NOMO-1 treated with DMSO at 0.1 percent for 48 hours (cell line): ENCODE measurements at regions not wholly inside any gene's neighbourhood (a gene's known extent, or its start where the extent isn't known, plus 50 kb on each side); places are given as distances from the start of the nearest gene placed in this dataset.
A peak's percentile ranks its signal among the peaks of the same experiment; 100 is the strongest.

ENCODE experiments used
- DNase-seq: peaks from one replicate; lab custom pipeline; 2025; ENCODE audit not compliant: unreplicated experiment; lab: John Stamatoyannopoulos, UW

- no peak for DNase-seq
These were observed 716.6 kb downstream of the BCL11B start for GRCh38 chr14:98555440-98555839.

GRCh38 chr14:98564006-98564405 is 708.0 kb downstream of the BCL11B start:
- DNase-seq = no peak

DNA sequence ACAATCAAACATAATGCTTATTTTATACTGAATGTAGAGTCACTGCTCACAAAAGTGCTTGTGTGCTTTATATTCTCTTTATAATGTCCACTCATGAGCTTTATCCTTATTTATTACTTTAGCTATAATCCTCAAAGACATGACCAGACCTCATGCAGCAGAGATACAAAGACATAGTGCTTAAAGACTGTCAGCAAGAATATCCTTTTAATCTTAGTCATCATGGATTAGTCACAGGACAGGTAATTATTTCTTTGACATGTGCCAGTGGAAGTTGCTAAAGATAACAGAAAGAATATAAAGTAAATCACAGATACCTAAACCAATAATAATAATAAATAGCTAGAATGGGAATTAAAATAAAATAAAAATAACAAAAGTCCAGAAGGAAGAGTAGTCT is 707.5 kb downstream of the BCL11B start:
- no peak for DNase-seq

DNA sequence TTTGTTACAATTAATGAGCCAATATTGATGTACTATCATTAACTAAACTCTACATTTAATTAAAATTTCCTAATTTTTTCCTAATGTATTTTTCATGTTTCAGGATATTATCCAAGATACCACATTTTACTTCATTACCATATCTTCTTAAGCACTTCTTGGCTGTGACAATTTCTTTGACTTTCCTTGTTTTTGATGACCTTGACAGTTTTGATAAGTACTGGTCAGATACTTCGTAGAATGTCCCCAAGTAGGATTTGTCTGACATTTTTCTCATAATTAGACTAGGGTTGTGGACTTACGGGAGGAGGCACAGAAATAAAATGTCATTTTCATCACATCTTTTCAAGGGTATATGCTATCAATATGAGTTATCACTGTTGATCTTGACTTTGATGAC is 700.9 kb downstream of the BCL11B start:
- no peak for DNase-seq

DNA sequence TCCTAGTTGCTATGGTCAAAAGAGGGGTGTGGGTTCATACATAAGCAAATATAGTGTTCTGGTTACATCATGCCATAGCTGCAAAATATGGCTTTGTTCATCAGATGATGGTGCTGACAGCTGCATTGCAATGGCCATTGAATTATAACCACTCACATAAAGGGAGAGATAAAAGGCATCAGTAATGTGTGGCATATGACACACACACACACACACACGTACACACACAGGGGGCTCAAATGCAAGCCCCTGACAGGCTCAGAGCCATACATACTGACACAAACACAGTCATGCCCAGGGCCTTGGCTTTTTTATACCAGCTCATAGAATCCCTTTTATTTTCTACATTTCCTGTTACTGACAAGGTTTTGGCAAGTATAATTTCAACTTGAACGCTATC is 698.9 kb downstream of the BCL11B start:
- no peak for DNase-seq

DNA sequence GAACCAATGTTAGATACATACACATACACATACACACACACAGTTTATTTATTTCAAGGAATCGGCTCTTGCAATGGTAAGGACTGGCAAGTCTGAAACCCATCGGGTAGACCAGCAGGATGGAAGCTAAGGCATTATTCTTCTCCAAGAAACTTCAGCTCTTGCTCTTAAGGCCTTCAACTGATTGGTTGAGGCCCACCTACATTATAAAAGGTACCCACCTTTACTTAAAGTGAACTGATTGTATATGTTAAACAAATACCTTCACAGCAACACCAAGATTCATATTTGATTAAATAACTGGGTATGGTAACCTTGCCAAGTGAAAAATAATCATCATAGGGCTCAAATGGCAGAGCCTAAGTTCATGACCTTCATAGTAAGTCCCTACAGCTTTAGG is 695.5 kb downstream of the BCL11B start:
- no peak for DNase-seq

DNA sequence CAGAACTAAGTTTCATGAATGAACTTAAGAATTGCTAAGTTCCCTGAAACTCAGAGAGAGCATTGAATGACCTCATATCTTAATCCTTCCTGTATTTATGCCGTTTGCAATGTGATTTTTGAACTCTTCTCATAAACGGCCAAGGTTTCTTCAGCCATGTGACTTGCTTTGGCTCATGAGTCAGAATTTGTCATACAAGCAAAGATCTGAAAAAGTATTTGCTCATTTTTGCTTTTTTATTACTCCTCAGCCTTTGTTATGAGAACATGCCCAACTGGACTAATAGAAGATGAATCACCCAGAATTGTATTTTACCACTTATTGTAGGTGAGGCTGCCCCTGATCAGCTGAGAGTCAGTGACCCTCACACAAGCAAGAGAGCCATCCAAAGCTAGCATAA is 693.8 kb downstream of the BCL11B start:
- DNase-seq = no peak

DNA sequence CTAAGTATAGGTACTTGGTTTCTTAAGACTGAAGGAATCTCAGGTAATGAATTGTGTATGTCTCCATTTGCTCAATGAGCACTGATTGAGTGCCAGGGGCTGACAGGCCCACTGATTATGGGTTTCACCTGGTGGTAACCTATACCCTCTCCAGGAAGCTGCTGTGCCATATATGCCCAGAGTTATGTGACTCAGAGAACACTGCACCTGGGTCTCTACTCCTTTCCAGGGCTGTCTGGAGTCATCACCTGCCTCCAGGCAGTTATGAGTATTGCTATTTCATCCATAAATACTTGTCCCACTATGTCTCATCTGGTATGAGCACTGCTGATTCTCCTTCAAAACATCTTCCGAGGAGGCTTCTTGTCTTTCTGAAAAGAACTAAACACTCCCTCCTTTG is 692.9 kb downstream of the BCL11B start:
- no peak for DNase-seq

DNA sequence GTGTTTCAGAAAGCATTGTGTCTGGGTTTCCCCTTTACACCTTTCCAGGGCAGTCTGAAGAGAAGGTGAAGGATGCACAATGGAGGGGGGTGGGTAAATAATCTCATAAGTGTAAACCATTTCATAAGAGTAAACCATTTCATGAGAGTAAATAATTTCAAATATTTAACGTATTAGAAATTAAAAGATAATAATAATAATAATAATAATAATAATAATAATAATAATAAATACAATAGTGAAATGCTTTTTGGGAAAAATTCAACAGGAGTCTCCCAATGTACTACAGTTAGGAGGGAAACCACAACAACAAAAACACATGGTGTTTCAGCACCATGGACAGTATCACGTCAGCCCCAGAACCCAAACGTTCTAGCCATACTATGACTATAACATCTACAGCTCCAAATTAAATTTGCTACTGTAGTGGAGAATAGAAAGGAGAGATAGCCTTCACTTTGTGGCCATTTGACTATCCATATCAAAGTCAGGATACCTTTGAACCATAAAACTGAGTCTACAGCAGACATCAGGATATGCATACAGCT is 691.8 kb downstream of the BCL11B start:
- DNase-seq = peak; percentile 5

DNA sequence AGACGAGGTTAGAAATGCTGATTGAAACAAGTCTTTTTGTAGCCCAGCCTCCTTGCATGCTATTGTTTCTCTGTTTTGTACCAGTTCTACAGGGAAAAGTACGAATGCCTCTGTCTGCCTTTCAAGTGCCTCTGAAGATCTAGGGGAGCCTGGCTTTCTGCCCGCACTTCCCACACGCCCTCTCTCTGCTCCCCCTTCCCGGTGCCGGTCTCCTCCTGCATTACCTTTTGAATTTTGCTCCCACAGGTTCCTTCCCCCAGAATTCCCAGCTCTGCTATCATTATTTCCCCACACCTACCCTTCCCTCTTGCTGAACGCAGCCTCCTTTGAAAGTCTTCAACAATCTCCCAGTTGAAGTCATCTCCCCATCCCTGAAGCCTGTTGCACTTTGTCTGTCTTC is 689.7 kb downstream of the BCL11B start:
- no peak for DNase-seq

GRCh38 chr14:98591161-98591560 is 680.8 kb downstream of the BCL11B start:
- DNase-seq = no peak

GRCh38 chr14:98592611-98593170 is 679.3 kb downstream of the BCL11B start:
- DNase-seq = no peak

DNA sequence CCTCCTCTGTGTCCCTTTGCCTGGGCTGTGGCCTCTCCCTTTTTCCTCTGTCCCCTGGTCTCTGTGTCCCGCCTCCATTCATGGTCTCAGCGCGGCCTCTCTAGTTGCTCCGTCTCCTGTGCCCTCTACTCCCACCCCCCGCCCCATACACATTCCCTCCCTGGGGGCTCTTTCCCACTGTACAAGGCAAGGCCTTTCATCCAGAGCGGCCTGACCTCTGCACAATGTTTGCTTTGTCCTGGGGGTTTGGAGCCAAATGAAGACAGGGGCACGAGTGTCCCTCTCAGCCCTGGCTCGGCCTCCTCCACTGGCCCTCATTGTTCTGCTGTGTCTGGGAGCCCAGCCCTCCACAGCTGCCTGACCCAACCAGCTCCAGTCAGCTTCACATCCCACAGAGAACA is 678.6 kb downstream of the BCL11B start:
- DNase-seq = no peak

DNA sequence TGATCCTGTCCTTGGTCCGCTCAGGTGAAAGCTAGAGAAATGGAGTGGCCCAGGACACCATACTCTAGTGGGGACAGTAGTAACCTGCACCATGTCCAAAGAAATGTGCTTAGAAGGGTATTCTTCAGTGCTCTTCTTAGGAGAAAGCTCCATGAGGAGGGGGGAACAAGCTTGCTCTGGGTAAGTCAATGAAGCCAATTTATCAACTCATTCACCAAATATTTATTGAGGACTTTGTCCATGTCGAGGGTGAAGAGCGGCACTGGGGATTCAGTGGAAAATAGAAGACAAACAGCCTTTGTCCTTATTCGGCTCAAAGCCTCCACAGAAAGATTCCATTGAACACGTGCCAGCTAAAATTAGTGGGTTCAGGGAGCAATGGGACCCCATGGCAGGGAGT is 677.8 kb downstream of the BCL11B start:
- DNase-seq = no peak

DNA sequence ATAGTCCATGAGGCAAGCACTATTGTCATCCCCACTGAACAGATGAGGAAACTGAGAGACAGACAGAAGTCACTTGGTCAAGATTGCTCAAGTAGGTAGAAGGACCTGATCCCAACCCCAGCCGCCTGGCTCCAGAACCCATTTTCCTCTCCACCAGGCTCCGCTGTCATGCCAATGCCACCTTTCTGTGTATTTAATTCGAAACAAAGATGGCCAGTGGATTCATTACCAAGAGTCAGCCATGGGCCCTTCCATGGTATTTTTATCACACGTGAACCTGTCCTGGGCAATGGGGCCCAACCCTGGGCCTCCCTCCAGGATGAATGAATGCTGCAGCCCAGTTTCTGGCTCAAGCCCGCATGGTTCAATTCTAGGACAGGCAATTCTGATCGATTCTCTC is 673.4 kb downstream of the BCL11B start:
- DNase-seq = no peak

- no peak for DNase-seq
These were observed 672.9 kb downstream of the BCL11B start for GRCh38 chr14:98599082-98599481.

- no peak for DNase-seq
These were observed 669.0 kb downstream of the BCL11B start for GRCh38 chr14:98602983-98603382.

GRCh38 chr14:98605043-98605442 is 667.0 kb downstream of the BCL11B start:
- DNase-seq = no peak

GRCh38 chr14:98606041-98606640 is 665.9 kb downstream of the BCL11B start:
- no peak for DNase-seq

DNA sequence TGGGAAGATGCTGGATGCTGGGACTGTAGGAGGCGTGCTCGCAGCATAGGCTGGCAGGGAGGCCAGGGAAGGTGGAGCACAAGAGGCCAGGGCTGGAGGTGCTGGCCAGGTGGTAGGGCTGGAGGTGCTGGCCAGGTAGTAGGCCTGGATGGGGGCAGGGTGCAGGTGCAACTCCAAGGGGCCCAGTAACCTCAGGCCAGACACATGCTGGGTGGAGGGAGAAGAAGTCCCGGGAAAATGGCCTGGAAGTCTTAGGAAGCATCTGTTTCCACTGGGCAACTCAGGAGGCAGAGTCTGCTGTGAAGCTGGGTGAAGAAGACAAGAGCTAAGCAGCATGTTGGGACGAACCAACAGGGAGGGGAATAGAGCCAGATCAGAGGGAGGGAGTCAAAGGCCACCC is 665.2 kb downstream of the BCL11B start:
- DNase-seq = no peak

GRCh38 chr14:98607341-98607910 is 664.6 kb downstream of the BCL11B start:
- no peak for DNase-seq
